ENCODE measurements at regions not wholly inside any gene's neighbourhood (a gene's known extent, or its start where the extent isn't known, plus 50 kb on each side); places are given as distances from the start of the nearest gene placed in this dataset.
"Not testable (repeated sequence)": the region's sequence is repeated elsewhere in the genome, so short reads cannot be mapped to it uniquely, and the experiment has no call there.

GRCh38 chrX:3409936-3410335 lies 63.5 kb upstream of the MXRA5 start:
- not testable (repeated sequence) for ATAC-seq (replicated peaks in 1 of 2); H3K4me3 Mint-ChIP-seq; H3K4me1 Mint-ChIP-seq (ENCODE audit: low read depth); H3K36me3 Mint-ChIP-seq (ENCODE audit: insufficient read depth in 2 of 2); H3K27ac Mint-ChIP-seq; H3K9me3 Mint-ChIP-seq; DNase-seq
- H3K27me3 Mint-ChIP-seq (ENCODE audit: low read depth): peaks cover 12% of the 10 kb centered on the region

GRCh38 chrX:3407781-3408180 lies 61.3 kb upstream of the MXRA5 start:
- no peak for ATAC-seq (replicated peaks in 1 of 2)
- Mint-ChIP-seq H3K4me1 (ENCODE audit: low read depth) (no peaks in the 10 kb centered on the region), H3K9me3 (peaks cover under 1 to 9% of the 10 kb centered on the region in 2 donors), H3K4me3 (no peak overlapping the region), H3K36me3 (ENCODE audit: insufficient read depth in 2 of 2) (peaks cover 0 to 1% of the 10 kb centered on the region in 2 donors), H3K27ac (no peak overlapping the region), H3K27me3 (ENCODE audit: low read depth) (peaks cover 12% of the 10 kb centered on the region)
- DNase-seq: no peak

- ATAC-seq (replicated peaks in 1 of 2): no peak
These were observed 60.7 kb upstream of the MXRA5 start for GRCh38 chrX:3407121-3407520.

DNA sequence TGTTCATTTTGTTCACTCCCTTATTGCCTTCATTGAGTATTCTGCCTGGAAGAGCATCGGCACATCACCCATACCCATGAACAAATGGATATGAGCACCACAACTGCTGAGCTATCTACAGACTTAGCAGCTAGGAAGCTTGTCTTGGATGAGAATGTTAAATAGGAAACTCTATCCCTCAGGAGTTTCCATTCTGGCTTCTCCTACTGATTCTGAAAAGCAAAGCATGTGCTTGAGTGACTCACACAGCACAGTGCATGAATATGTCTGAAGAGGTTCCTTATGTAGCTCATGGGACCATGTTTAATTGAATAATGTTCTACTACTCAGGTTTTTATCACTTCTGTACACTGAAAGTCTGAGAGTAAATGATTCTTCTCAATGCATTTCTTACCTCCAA lies 57.3 kb upstream of the MXRA5 start:
- Mint-ChIP-seq H3K4me1 (ENCODE audit: low read depth) (no peaks in the 10 kb centered on the region), H3K27me3 (ENCODE audit: low read depth) (peaks cover 19% of the 10 kb centered on the region), H3K4me3 (no peak overlapping the region), H3K27ac (no peak overlapping the region), H3K36me3 (ENCODE audit: insufficient read depth in 2 of 2) (peaks cover 0 to under 1% of the 10 kb centered on the region in 2 donors), H3K9me3 (peaks cover 3 to 5% of the 10 kb centered on the region in 2 donors)
- DNase-seq: no peak
- ATAC-seq (replicated peaks in 1 of 2): no peak

More at GRCh38 chrX:3407121-3407520, 60.7 kb upstream of the MXRA5 start:
- H3K4me3 Mint-ChIP-seq: no peak overlapping the region
- no peak for DNase-seq
- H3K27ac Mint-ChIP-seq: no peak overlapping the region
- H3K4me1 Mint-ChIP-seq (ENCODE audit: low read depth): no peaks in the 10 kb centered on the region
- peaks cover 12% of the 10 kb centered on the region for H3K27me3 Mint-ChIP-seq (ENCODE audit: low read depth)
- peaks cover 3 to 5% of the 10 kb centered on the region in 2 donors for H3K9me3 Mint-ChIP-seq
- peaks cover 0 to 1% of the 10 kb centered on the region in 2 donors for H3K36me3 Mint-ChIP-seq (ENCODE audit: insufficient read depth in 2 of 2)
